ENCODE measurements at regions not wholly inside any gene's neighbourhood (a gene's known extent, or its start where the extent isn't known, plus 50 kb on each side); places are given as distances from the start of the nearest gene placed in this dataset.

DNA sequence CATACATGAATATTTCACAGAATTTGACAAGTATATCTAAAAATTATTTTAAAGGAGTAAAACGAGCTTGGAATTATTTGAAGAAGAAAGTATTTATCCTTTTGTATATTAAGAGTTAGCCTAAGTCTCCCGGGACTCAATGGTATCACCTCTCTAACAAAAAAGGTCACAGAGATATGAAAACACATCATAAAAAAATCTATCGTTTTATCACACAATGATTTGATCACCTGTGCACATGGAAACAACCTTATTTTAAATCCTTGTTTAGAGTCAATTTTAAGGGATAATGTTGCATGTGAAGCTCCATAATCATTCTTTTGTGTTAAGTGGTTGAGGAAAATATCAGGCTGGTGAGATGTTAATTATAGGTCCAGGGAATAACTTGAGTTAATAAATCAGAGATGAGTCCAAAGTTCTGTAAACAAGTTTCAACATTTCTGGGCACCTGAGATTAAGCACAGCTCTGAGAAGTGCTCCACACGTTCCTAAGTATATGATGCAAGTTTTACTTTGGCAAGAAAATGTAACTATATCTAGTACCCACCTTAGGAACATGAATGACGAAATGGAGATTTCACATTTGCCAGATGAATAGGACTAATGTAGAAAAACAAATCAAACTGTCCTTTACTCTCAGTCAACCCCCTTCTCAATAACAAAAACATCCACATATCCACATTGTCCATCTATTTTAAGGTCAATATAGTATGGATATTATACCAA, 148.5 kb upstream of the AKR1E2 start:
- TF ChIP-seq CTCF (IDR thresholded peaks at IDR 0.05; ENCODE audit: insufficient read depth, low read length, poor library complexity, severe bottlenecking), result no peak
- no peak for TF ChIP-seq EZH2phosphoT487 (conservative IDR thresholded peaks at IDR 0.05; ENCODE audit: low read length)
